Fibroblast of lung (primary cell): ENCODE measurements at regions not wholly inside any gene's neighbourhood (a gene's known extent, or its start where the extent isn't known, plus 50 kb on each side); places are given as distances from the start of the nearest gene placed in this dataset.

Source experiments
- DNase-seq, 2 donors: peaks; one replicate each; pipeline versions ENCODE4 v3.0.0 to v3.0.0-alpha.2; 2010; ENCODE audit warnings: low read depth in 2 of 2
- H2AFZ ChIP-seq: 2 replicates; pipeline ENCODE4 v1.5.1; 2012; ENCODE audit warnings: low read length, control low read depth, inconsistent platforms
- H3K27ac ChIP-seq: 2 replicates; pipeline ENCODE4 v1.5.1; 2011; ENCODE audit warnings: low read length, control low read depth; ENCODE audit not compliant: insufficient read depth
- H3K27me3 ChIP-seq: 2 replicates; pipeline ENCODE4 v1.5.1; 2011; ENCODE audit warnings: mild to moderate bottlenecking, low read length; ENCODE audit not compliant: control insufficient read depth, insufficient read depth
- H3K36me3 ChIP-seq: 2 replicates; pipeline ENCODE4 v1.5.1; 2011; ENCODE audit warnings: low read length; ENCODE audit not compliant: control insufficient read depth, insufficient read depth
- H3K4me1 ChIP-seq: 2 replicates; pipeline ENCODE4 v1.5.1; 2011; ENCODE audit warnings: low read length; ENCODE audit not compliant: control insufficient read depth, insufficient read depth; ENCODE audit errors: extremely low read depth
- H3K4me2 ChIP-seq: 2 replicates; pipeline ENCODE4 v1.5.1; 2011; ENCODE audit warnings: low read length, control low read depth; ENCODE audit not compliant: insufficient read depth; ENCODE audit errors: extremely low read depth
- H3K4me3 ChIP-seq, 4 experiments: fragments of 200-600 bp in 1 of 4; sonication (generic) in 1 of 4; replicated peaks in 1 of 4; 2 replicates each; pipeline ENCODE4 v1.5.1; 2011 to 2016; ENCODE audit warnings: low read length in 4 of 4, low read depth in 3 of 4, mild to moderate bottlenecking in 3 of 4, control low read depth in 2 of 4, inconsistent platforms in 1 of 4, mixed read lengths in 1 of 4; ENCODE audit not compliant: insufficient read depth in 1 of 4; ENCODE audit errors: control extremely low read depth in 1 of 4
- H3K79me2 ChIP-seq: 2 replicates; pipeline ENCODE4 v1.5.1; 2012; ENCODE audit warnings: mild to moderate bottlenecking, low read length, inconsistent platforms; ENCODE audit not compliant: control insufficient read depth, insufficient read depth
- H3K9ac ChIP-seq: 2 replicates; pipeline ENCODE4 v1.5.1; 2011; ENCODE audit warnings: mild to moderate bottlenecking, low read length, control low read depth; ENCODE audit not compliant: insufficient read depth
- H3K9me3 ChIP-seq: 2 replicates; pipeline ENCODE4 v1.5.1; 2012; ENCODE audit warnings: low read depth, low read length; ENCODE audit not compliant: control insufficient read depth, insufficient read depth
- H4K20me1 ChIP-seq: 2 replicates; pipeline ENCODE4 v1.5.1; 2011; ENCODE audit warnings: low read length; ENCODE audit not compliant: control insufficient read depth, insufficient read depth; ENCODE audit errors: extremely low read depth
- CTCF ChIP-seq, 2 donors: IDR thresholded peaks in 1 of 2; conservative IDR thresholded peaks in 1 of 2; 1 replicate in 1 of 2; 2 replicates in 1 of 2; pipeline ENCODE4 v1.5.1; 2011 to 2012; ENCODE audit warnings: low read length in 2 of 2, control low read depth in 1 of 2, inconsistent platforms in 1 of 2, low read depth in 1 of 2, mild to moderate bottlenecking in 1 of 2
- EZH2 ChIP-seq: IDR thresholded peaks from 2 replicates; pipeline ENCODE4 v1.5.1; 2012; ENCODE audit warnings: low read length, control low read depth, mild to moderate bottlenecking; ENCODE audit errors: missing control alignments

- H3K36me3 ChIP-seq: no peaks in the 10 kb centered on the region
- no peak overlapping the region for H3K4me3 ChIP-seq
- H3K9me3 ChIP-seq: no peaks in the 10 kb centered on the region
- no peaks in the 10 kb centered on the region for H4K20me1 ChIP-seq
- TF ChIP-seq CTCF (conservative IDR thresholded peaks at IDR 0.05 in 1 of 2, IDR thresholded peaks at IDR 0.05 in 1 of 2; ENCODE audit: low read depth in 1 of 2, low read length in 2 of 2) (no peak), EZH2 (no peak)
- no peaks in the 10 kb centered on the region for H3K27me3 ChIP-seq
- H2AFZ ChIP-seq: no peak overlapping the region
- no peak overlapping the region for H3K9ac ChIP-seq
- H3K27ac ChIP-seq: no peak overlapping the region
- no peaks in the 10 kb centered on the region for H3K4me1 ChIP-seq
- DNase-seq: no peak
- no peak overlapping the region for H3K4me2 ChIP-seq
- no peaks in the 10 kb centered on the region for H3K79me2 ChIP-seq
Observed at GRCh38 chr2:35391736-35392442, 963.7 kb upstream of the CRIM1 start.

- H3K27ac ChIP-seq: no peak overlapping the region
- H3K4me2 ChIP-seq: no peak overlapping the region
- H3K4me3 ChIP-seq: no peak overlapping the region
- H3K4me1 ChIP-seq: no peaks in the 10 kb centered on the region
- H3K36me3 ChIP-seq: no peaks in the 10 kb centered on the region
- H3K79me2 ChIP-seq: no peaks in the 10 kb centered on the region
- H2AFZ ChIP-seq: no peak overlapping the region
- no peak for TF ChIP-seq CTCF (conservative IDR thresholded peaks at IDR 0.05 in 1 of 2, IDR thresholded peaks at IDR 0.05 in 1 of 2; ENCODE audit: low read depth in 1 of 2, low read length in 2 of 2)
- no peak for TF ChIP-seq EZH2
- no peaks in the 10 kb centered on the region for H3K27me3 ChIP-seq
- DNase-seq: no peak
- H4K20me1 ChIP-seq: no peaks in the 10 kb centered on the region
- no peaks in the 10 kb centered on the region for H3K9me3 ChIP-seq
- H3K9ac ChIP-seq: no peak overlapping the region
Observed at GRCh38 chr2:35378791-35379190, 976.8 kb upstream of the CRIM1 start.

- no peak for DNase-seq
- Histone ChIP-seq H3K9me3 (no peaks in the 10 kb centered on the region), H3K4me1 (no peaks in the 10 kb centered on the region), H3K27ac (no peak overlapping the region), H3K9ac (no peak overlapping the region), H3K27me3 (no peaks in the 10 kb centered on the region), H3K36me3 (no peaks in the 10 kb centered on the region), H3K4me2 (no peak overlapping the region), H3K79me2 (no peaks in the 10 kb centered on the region), H4K20me1 (no peaks in the 10 kb centered on the region), H2AFZ (no peak overlapping the region), H3K4me3 (no peak overlapping the region)
- TF ChIP-seq CTCF (conservative IDR thresholded peaks at IDR 0.05 in 1 of 2, IDR thresholded peaks at IDR 0.05 in 1 of 2; ENCODE audit: low read depth in 1 of 2, low read length in 2 of 2) (no peak), EZH2 (no peak)
Observed at GRCh38 chr2:35374845-35375244, 980.7 kb upstream of the CRIM1 start.
